ENCODE measurements at regions not wholly inside any gene's neighbourhood (a gene's known extent, or its start where the extent isn't known, plus 50 kb on each side); places are given as distances from the start of the nearest gene placed in this dataset.

DNA sequence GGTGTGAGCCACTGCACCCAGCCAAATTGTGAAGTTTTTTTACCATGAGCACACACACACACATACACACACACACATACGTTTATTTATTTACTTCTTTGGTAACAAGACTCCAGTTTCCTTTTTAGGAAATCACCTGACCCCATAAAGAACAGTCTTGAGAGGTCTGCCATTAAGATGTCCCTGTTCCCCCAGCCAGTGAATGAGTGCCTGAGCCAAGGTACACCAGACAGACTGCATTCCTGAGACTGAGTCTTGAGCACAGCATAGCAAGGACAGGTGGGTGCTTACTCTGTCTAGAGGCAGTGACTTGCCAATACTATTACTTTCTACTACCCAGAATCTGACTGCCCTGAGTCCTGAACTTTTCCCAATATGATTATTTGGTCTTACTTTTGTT is 167.2 kb upstream of the SATB2 start:
- DNase-seq: no peak

- DNase-seq: no peak
Measured at GRCh38 chr2:199612509-199613130, 154.9 kb upstream of the SATB2 start.

GRCh38 chr2:199607914-199608313 is 150.2 kb upstream of the SATB2 start:
- DNase-seq: no peak

GRCh38 chr2:199606193-199606780 is 148.5 kb upstream of the SATB2 start:
- DNase-seq: peak; percentile 41

GRCh38 chr2:199603721-199604291 is 146.1 kb upstream of the SATB2 start:
- DNase-seq: no peak

DNA sequence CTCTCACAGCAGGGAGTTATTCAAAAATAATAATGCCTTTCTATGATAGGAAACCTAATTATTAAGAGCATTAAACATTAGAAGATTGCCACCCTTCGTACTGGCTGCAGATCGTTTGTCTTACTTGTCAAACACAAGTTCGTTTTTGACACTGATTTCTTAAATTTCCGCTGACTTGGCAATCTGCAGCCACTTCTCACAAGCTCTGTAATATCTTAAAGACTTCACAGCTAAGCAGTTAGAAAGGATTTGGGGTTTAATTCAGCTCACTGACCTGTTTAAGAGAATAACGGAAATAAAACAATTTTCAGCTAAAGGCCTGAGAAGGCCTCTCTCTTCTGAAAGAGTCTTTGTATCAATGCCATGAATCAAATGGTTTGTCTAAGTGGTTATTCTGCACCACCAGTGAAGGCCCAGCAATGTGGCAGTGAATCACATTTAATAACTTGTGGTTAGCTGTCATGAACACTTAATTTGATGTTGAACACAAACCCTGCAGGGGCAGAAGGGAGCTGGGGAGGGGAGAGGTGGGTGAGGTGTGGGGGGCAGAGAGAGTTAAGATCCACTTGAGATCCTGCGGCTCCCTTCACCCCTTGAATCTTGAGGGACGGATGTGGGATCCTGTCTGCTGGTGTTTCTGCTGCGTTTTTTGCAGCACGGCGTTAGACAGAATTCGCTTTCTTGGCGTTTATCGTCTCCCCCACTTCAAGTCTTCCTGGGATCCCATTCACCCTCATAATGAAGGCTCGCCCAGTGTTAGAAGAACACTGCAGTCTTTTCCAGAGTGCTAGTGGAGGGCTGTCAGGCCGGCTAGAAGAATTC is 145.4 kb upstream of the SATB2 start:
- peak; percentile 21 for DNase-seq

- peak; percentile 65 for DNase-seq
Measured at GRCh38 chr2:199602271-199602895, 144.6 kb upstream of the SATB2 start.

GRCh38 chr2:199596549-199596948 is 138.8 kb upstream of the SATB2 start:
- DNase-seq: no peak

- no peak for DNase-seq
Measured at GRCh38 chr2:199594443-199594842, 136.7 kb upstream of the SATB2 start.

GRCh38 chr2:199591826-199592225 is 134.1 kb upstream of the SATB2 start:
- DNase-seq: no peak

DNA sequence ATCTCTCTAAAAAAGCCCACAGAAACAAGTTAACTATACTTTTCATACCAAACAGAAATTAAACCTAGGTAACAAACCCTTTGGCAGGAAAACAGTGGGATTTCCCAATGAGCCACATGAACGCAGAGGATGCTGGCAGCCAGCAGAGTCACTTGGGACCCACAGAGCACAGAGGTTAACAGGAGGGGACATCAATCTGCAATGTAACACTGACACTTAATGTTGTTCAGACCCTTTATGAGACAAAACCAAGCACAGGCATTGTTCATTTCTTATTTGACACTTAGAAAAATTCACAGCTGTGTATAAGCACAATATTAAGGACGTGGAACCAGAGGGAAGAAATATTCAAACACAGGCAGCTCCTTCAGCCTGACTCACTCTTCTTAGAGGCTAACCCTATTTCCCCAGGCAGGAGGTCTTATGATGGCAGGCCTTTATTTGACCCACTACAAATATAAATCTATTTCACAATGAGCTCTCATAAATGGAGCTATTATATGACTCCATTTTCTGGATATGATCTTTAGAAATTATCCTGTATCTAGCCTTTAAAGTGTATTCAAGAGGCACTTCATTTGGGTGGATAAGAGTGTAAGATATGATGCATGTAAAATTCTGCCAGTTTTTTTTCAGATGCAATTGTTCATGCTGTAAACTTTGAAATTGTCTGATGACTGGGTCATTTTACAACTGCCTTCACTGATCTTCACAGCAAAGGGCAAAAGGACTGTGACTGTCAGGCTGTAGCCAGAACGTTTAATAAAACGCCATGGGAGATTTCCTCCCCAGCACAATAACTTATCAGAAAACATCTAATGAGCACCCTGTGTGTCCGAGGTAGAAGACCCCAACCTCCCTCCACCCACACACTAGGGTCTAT is 132.8 kb upstream of the SATB2 start:
- DNase-seq: no peak

- no peak for DNase-seq
Measured at GRCh38 chr2:199589306-199589705, 131.6 kb upstream of the SATB2 start.

DNA sequence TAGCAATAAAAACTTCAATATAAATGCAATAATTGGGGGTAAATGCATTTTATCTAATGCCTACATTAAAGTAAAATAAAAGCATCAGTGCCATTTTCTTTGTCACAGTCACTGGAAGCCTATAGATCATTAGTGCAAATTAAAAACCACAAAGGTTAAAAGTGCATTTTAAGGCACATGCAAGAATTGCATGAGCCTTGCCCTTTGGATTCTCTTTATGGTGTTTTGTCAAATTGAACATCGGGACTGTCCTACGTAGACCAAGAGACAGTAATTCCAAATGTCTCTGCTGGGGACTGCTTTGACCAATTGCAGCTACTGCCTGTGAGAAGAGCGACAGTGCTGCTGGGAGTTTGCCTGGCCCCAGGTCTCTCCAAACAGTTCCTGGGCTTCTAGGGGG is 130.3 kb upstream of the SATB2 start:
- DNase-seq: no peak

DNA sequence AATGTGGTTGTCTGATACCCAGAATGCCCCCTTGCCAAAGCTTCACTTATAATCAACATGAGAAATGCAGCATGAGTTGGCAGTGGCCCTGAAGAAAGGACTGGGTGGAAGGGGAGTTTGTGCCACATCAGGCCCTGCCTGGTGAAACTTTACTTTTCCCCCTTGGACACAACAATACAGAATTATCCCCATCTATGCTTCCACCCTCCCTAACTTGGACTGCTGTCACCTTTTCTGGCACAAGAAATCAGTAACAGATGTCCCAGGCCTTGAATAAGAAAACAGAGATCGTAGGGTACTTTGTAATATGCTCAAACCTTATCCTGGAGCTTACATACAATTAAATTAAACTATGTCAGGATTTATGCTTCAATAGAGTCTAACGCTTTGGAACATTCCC is 128.9 kb upstream of the SATB2 start:
- no peak for DNase-seq

DNA sequence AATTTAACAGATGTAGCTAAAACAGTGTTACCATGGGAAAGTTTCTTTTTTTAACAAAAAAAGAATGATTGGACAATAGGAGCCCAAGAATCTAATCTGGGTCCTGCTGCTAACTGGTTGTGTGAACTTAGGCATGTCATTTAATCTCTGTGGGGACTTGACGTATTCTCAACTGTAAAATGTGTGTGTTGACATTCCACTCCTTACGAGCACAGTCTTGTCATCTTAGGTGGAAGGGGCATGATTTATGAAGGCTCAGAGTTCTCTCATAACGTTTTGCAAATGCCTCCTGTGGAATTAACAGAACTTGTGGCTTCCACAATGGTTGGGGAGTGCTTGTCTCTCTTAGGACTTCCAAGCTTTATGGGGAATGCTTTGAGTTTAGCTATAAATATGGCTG is 125.9 kb upstream of the SATB2 start:
- DNase-seq: no peak

GRCh38 chr2:199581935-199582360 is 124.2 kb upstream of the SATB2 start:
- DNase-seq: no peak

DNA sequence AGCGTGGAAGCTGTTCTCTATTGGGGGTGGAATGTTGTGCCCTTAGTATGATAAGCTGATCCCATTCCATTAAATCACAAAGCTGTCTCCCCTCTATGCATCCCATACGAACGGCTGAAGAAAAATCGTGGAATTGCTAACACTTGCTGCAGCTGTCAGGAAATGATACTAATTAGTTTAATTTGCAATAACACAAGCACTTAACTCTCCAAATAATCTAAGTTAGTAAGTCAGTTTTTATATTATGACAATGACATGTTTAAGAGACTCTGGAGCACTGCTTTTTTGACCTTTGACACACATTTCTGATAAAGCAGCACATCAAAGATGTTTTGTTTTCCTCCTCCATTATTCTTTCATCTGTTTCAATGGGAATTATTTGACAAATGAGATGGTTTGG is 123.7 kb upstream of the SATB2 start:
- DNase-seq: no peak

- no peak for DNase-seq
Measured at GRCh38 chr2:199575416-199575815, 117.7 kb upstream of the SATB2 start.

- DNase-seq: no peak
Measured at GRCh38 chr2:199572571-199572970, 114.8 kb upstream of the SATB2 start.

GRCh38 chr2:199570934-199571333 is 113.2 kb upstream of the SATB2 start:
- no peak for DNase-seq

DNA sequence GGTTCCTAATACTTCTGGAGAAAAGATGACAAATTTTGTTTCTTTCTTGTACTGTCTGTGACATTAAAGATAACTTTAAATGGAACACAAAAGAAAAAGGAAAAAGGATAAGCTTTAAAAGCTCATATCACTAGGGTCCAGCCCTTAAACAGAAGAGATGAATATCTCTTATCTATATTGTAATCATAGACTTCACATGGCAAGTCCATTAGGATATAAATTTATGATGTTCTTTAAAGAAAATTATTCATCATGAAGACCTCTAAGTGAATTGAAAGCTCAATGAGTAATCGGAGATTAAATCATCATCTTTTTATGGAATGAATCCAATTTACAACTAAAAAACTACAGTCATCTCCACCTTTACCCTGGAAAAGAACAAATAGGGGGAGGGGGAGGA is 111.6 kb upstream of the SATB2 start:
- no peak for DNase-seq

DNA sequence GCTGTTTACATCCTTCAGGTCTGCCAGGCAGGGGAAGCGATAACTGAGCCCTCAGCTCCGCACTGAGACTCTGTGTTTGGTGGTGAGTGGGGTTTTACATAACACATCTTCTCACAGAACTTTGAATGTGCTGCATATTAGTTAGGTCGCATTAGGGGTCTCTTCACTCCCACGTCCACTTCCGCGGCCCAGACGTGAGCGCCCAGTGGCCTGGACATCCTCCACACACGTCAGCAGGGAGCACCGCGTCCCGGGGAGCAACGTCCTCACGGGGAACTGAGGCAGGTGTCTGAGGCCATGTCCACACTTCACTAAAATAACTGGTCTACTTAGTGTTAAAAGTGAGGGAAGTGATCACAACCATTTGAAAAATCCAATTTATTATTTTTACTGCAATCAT is 100.4 kb upstream of the SATB2 start:
- no peak for DNase-seq
